Kidney (tissue), 13 donors: ENCODE measurements at regions not wholly inside any gene's neighbourhood (a gene's known extent, or its start where the extent isn't known, plus 50 kb on each side); places are given as distances from the start of the nearest gene placed in this dataset.

Experiments
- DNase-seq, 5 donors: peaks; one replicate each; pipeline ENCODE4 v3.0.0-alpha.2; 2013 to 2020
- FAIRE-seq: peaks from 2 replicates; lab custom pipeline; 2012; peaks lifted over from hg19 to GRCh38; lab: Jason Lieb, UNC
- H3K27ac ChIP-seq, 2 donors: one replicate each; pipeline ENCODE4 v1.7.0; 2013; ENCODE audit warnings: low read depth in 2 of 2, low read length in 2 of 2, inconsistent platforms in 1 of 2
- H3K27me3 ChIP-seq: one replicate; pipeline ENCODE4 v1.7.1; 2013; ENCODE audit warnings: low read length, inconsistent platforms; ENCODE audit not compliant: control insufficient read depth, insufficient read depth
- H3K36me3 ChIP-seq, 3 donors: one replicate each; pipeline versions ENCODE4 v1.7.0 to v1.7.1; 2013; ENCODE audit warnings: low read length in 3 of 3, control low read depth in 1 of 3, inconsistent platforms in 1 of 3; ENCODE audit not compliant: insufficient read depth in 3 of 3, control insufficient read depth in 2 of 3
- H3K4me1 ChIP-seq, 3 donors: one replicate each; pipeline versions ENCODE4 v1.7.0 to v1.7.1; 2013; ENCODE audit warnings: low read length in 3 of 3, inconsistent platforms in 1 of 3, low read depth in 1 of 3; ENCODE audit not compliant: control insufficient read depth in 2 of 3, insufficient read depth in 2 of 3
- H3K4me3 ChIP-seq, 3 donors: one replicate each; pipeline versions ENCODE4 v1.7.0 to v1.8.1; 2013; ENCODE audit warnings: low read length in 3 of 3, control low read depth in 1 of 3, inconsistent platforms in 1 of 3
- H3K9ac ChIP-seq, 3 donors: one replicate each; pipeline versions ENCODE4 v1.7.0 to v1.7.1; 2013; ENCODE audit warnings: low read length in 3 of 3, control low read depth in 1 of 3, inconsistent platforms in 1 of 3
- H3K9me3 ChIP-seq, 3 donors: one replicate each; pipeline versions ENCODE4 v1.7.0 to v1.7.1; 2013; ENCODE audit warnings: low read length in 3 of 3, control low read depth in 1 of 3, inconsistent platforms in 1 of 3; ENCODE audit not compliant: control insufficient read depth in 2 of 3, insufficient read depth in 1 of 3
- CTCF ChIP-seq: IDR thresholded peaks from 3 replicates; pipeline ENCODE4 v1.5.1; 2012; ENCODE audit warnings: mild to moderate bottlenecking, moderate library complexity, borderline replicate concordance; ENCODE audit not compliant: insufficient read depth; ENCODE audit errors: extremely low read depth
- intact Hi-C: fragments of 100-400 bp; cut with DNase I; formaldehyde crosslinking; loops from one replicate; pipeline ENCODE4 v1.11.1; 2022
- donor health status: control.
- donor health status: control.
- donor health status: control.
- donor health status: control.
- donor health status: control.
- donor health status: DM: yes; HTN: yes; CAD: no.
- donor health status: Normal renal cell carcinoma (clear cell type).

- no peak for TF ChIP-seq CTCF
- Histone ChIP-seq H3K36me3 (no peaks in the 10 kb centered on the region), H3K4me3 (no peak overlapping the region), H3K27me3 (no peaks in the 10 kb centered on the region), H3K9ac (no peak overlapping the region), H3K4me1 (no peaks in the 10 kb centered on the region), H3K9me3 (no peaks in the 10 kb centered on the region), H3K27ac (no peak overlapping the region)
- DNase-seq: no peak
- no peak for FAIRE-seq
- intact Hi-C loops: no loop called here
Measured at GRCh38 chr5:79849486-79850315, 141.4 kb downstream of the MTX3 start.
